ENCODE measurements at regions not wholly inside any gene's neighbourhood (a gene's known extent, or its start where the extent isn't known, plus 50 kb on each side); places are given as distances from the start of the nearest gene placed in this dataset.

DNA sequence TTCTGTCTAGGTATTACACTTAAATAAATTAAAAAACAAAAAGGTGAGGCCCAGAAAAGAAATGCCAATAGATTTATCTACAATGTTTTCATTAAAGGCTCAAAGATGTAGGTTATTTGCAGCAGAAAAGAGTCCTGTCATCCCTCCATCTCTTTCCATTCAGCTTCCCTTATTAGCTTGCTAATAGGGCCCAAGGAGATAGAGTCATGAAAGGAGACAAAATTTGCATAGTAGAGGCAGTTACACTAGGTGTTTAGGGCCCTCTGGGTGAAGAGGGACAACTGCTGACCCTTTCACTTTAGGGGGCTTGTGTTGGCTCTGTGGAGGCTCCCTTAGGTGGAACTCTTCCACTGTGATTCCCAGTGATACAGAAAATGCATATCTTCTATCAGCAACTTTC lies 58.4 kb upstream of the TACR3 start:
- H3K9me3 Mint-ChIP-seq (ENCODE audit: unreplicated experiment) = no peaks in the 10 kb centered on the region
- no peaks in the 10 kb centered on the region for H3K36me3 ChIP-seq (ENCODE audit: insufficient read depth, low read length)
- H3K4me2 ChIP-seq (ENCODE audit: low read length) = no peak overlapping the region
- H3K27ac ChIP-seq (ENCODE audit: low read depth, low read length) = no peak overlapping the region
- no peaks in the 10 kb centered on the region for H3K36me3 Mint-ChIP-seq (ENCODE audit: low read depth, unreplicated experiment)
- no peak overlapping the region for H3K9ac ChIP-seq (ENCODE audit: low read length)
- H3K4me3 Mint-ChIP-seq (ENCODE audit: unreplicated experiment) = no peak overlapping the region
- H2AFZ ChIP-seq (ENCODE audit: low read depth, low read length) = no peak overlapping the region
- FAIRE-seq = no peak
- peaks cover 10% of the 10 kb centered on the region for H3K4me1 Mint-ChIP-seq (ENCODE audit: low read depth, unreplicated experiment)
- H3K79me2 ChIP-seq (ENCODE audit: insufficient read depth, low read length) = no peaks in the 10 kb centered on the region
- TF ChIP-seq EZH2 (IDR thresholded peaks at IDR 0.05; ENCODE audit: insufficient read depth, low read length) = no peak
- TF ChIP-seq, protein P1, sequence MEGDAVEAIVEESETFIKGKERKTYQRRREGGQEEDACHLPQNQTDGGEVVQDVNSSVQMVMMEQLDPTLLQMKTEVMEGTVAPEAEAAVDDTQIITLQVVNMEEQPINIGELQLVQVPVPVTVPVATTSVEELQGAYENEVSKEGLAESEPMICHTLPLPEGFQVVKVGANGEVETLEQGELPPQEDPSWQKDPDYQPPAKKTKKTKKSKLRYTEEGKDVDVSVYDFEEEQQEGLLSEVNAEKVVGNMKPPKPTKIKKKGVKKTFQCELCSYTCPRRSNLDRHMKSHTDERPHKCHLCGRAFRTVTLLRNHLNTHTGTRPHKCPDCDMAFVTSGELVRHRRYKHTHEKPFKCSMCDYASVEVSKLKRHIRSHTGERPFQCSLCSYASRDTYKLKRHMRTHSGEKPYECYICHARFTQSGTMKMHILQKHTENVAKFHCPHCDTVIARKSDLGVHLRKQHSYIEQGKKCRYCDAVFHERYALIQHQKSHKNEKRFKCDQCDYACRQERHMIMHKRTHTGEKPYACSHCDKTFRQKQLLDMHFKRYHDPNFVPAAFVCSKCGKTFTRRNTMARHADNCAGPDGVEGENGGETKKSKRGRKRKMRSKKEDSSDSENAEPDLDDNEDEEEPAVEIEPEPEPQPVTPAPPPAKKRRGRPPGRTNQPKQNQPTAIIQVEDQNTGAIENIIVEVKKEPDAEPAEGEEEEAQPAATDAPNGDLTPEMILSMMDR (IDR thresholded peaks at IDR 0.05; ENCODE audit: insufficient read depth, low read depth, low read length) = no peak
- H3K27me3 ChIP-seq (ENCODE audit: insufficient read depth, low read length) = no peaks in the 10 kb centered on the region
- no peak overlapping the region for H3K4me3 ChIP-seq (ENCODE audit: insufficient read depth, low read depth, low read length)
- H4K20me1 ChIP-seq (ENCODE audit: insufficient read depth, low read length) = no peaks in the 10 kb centered on the region
- DNase-seq (ENCODE audit: low read depth) = no peak
- H3K9me3 ChIP-seq (ENCODE audit: insufficient read depth, low read depth, low read length) = no peaks in the 10 kb centered on the region
- H3K4me1 ChIP-seq (ENCODE audit: insufficient read depth, low read length) = no peaks in the 10 kb centered on the region
- H3K27me3 Mint-ChIP-seq (ENCODE audit: low read depth, unreplicated experiment) = no peaks in the 10 kb centered on the region
- H3K27ac Mint-ChIP-seq (ENCODE audit: unreplicated experiment) = no peak overlapping the region

DNA sequence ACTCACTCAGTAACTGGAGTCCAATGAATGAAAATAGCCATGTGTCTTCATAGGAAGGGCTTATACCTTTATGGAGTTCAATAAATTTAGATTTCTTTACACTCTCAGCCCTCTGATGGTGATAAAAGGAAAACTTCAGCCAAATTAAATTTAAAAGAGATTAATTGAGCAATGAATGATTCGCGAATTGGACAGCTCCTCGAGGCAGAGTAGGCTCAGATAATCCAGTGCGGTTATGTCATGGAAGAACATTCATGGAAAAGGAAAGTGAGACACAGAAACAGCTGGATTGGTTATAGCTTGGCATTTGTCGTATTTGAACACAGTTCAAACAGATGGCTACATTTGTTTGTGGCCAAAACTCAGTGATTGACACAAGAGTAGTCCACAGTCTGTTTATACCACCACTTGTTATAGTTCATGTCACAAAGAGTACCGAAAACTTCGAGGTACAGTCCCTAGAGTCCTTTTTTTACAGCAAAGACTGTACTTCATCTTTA lies 54.6 kb upstream of the TACR3 start:
- Mint-ChIP-seq H3K9me3 (ENCODE audit: unreplicated experiment) (no peaks in the 10 kb centered on the region), H3K27ac (ENCODE audit: unreplicated experiment) (no peak overlapping the region), H3K36me3 (ENCODE audit: low read depth, unreplicated experiment) (no peaks in the 10 kb centered on the region), H3K4me3 (ENCODE audit: unreplicated experiment) (no peak overlapping the region), H3K27me3 (ENCODE audit: low read depth, unreplicated experiment) (no peaks in the 10 kb centered on the region), H3K4me1 (ENCODE audit: low read depth, unreplicated experiment) (peaks cover 12% of the 10 kb centered on the region)
- Histone ChIP-seq H4K20me1 (ENCODE audit: insufficient read depth, low read length) (no peaks in the 10 kb centered on the region), H3K4me1 (ENCODE audit: insufficient read depth, low read length) (no peaks in the 10 kb centered on the region), H3K9me3 (ENCODE audit: insufficient read depth, low read depth, low read length) (no peaks in the 10 kb centered on the region), H3K9ac (ENCODE audit: low read length) (no peak overlapping the region), H3K27ac (ENCODE audit: low read depth, low read length) (no peak overlapping the region), H3K79me2 (ENCODE audit: insufficient read depth, low read length) (no peaks in the 10 kb centered on the region), H3K4me3 (ENCODE audit: insufficient read depth, low read depth, low read length) (no peak overlapping the region), H2AFZ (ENCODE audit: low read depth, low read length) (no peak overlapping the region), H3K36me3 (ENCODE audit: insufficient read depth, low read length) (no peaks in the 10 kb centered on the region), H3K4me2 (ENCODE audit: low read length) (no peak overlapping the region), H3K27me3 (ENCODE audit: insufficient read depth, low read length) (no peaks in the 10 kb centered on the region)
- TF ChIP-seq EZH2 (IDR thresholded peaks at IDR 0.05; ENCODE audit: insufficient read depth, low read length) = no peak
- TF ChIP-seq, protein P1 (IDR thresholded peaks at IDR 0.05; ENCODE audit: insufficient read depth, low read depth, low read length) = no peak
- FAIRE-seq (no peak), DNase-seq (ENCODE audit: low read depth) (no peak)

DNA sequence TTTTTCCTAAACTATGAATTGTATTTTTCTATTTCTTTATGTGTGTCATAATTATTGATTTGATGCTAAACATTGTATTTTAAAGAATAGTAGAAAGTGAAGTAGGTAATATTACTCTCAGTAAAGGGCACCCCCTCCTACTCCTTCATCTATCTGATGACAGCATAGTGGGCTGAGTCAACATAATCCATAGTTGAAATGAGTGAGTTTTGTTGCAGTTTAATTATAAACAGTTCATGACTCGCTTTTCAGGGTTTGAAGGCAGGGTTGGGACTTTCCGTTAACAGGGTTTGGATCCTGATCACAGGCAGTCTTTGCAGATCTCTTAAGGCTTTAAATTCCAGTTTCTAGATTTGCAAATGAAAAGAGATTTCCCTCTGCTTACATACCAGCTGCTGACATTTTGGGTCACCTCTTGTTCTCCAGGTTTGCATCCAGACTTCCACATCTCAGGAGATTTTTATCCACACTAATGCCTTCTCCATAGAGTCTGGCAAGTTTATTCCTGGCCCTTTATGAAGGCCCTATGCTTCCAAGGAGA lies 54.0 kb upstream of the TACR3 start:
- no peaks in the 10 kb centered on the region for H3K9me3 ChIP-seq (ENCODE audit: insufficient read depth, low read depth, low read length)
- no peaks in the 10 kb centered on the region for H3K27me3 ChIP-seq (ENCODE audit: insufficient read depth, low read length)
- no peaks in the 10 kb centered on the region for H3K36me3 ChIP-seq (ENCODE audit: insufficient read depth, low read length)
- H3K79me2 ChIP-seq (ENCODE audit: insufficient read depth, low read length) = no peaks in the 10 kb centered on the region
- Mint-ChIP-seq H3K4me3 (ENCODE audit: unreplicated experiment) (no peak overlapping the region), H3K36me3 (ENCODE audit: low read depth, unreplicated experiment) (no peaks in the 10 kb centered on the region), H3K27me3 (ENCODE audit: low read depth, unreplicated experiment) (no peaks in the 10 kb centered on the region), H3K9me3 (ENCODE audit: unreplicated experiment) (no peaks in the 10 kb centered on the region), H3K4me1 (ENCODE audit: low read depth, unreplicated experiment) (peaks cover 10% of the 10 kb centered on the region), H3K27ac (ENCODE audit: unreplicated experiment) (no peak overlapping the region)
- H3K4me3 ChIP-seq (ENCODE audit: insufficient read depth, low read depth, low read length) = no peak overlapping the region
- no peak for FAIRE-seq
- H3K4me1 ChIP-seq (ENCODE audit: insufficient read depth, low read length) = no peaks in the 10 kb centered on the region
- H3K9ac ChIP-seq (ENCODE audit: low read length) = no peak overlapping the region
- no peak overlapping the region for H3K4me2 ChIP-seq (ENCODE audit: low read length)
- TF ChIP-seq, protein P1 (IDR thresholded peaks at IDR 0.05; ENCODE audit: insufficient read depth, low read depth, low read length) = no peak
- no peak for TF ChIP-seq EZH2 (IDR thresholded peaks at IDR 0.05; ENCODE audit: insufficient read depth, low read length)
- H2AFZ ChIP-seq (ENCODE audit: low read depth, low read length) = no peak overlapping the region
- DNase-seq (ENCODE audit: low read depth) = no peak
- no peak overlapping the region for H3K27ac ChIP-seq (ENCODE audit: low read depth, low read length)
- no peaks in the 10 kb centered on the region for H4K20me1 ChIP-seq (ENCODE audit: insufficient read depth, low read length)
